ENCODE measurements at regions not wholly inside any gene's neighbourhood (a gene's known extent, or its start where the extent isn't known, plus 50 kb on each side); places are given as distances from the start of the nearest gene placed in this dataset.
A peak's percentile ranks its signal among the peaks of the same experiment; 100 is the strongest.

DNA sequence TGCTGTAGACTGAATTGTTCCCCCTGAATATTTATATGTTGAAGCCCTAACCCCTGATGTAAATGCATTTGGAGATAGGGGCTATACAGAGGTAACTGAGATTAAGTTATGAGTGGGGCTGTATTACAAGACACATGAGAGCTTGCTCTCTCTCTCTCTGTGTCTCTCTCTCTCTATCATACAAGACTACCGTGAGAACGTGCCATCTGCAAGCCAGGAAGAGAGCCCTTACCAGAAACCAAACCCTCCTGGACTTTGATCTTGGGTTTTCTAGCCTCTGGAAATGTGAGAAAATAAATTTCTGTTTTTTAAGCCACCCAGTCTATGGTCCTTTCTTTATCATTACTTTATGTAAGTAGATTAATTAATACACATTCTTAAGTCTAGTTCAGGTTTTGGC is 249.3 kb upstream of the MAN1A1 start:
- Histone ChIP-seq H3K27me3 (ENCODE audit: control insufficient read depth, extremely low read depth, insufficient read depth, low read length) (no peaks in the 10 kb centered on the region), H4K20me1 (ENCODE audit: control insufficient read depth, extremely low read depth, insufficient read depth, low read length) (no peaks in the 10 kb centered on the region), H3K36me3 (ENCODE audit: control insufficient read depth in 2 of 2, extremely low read depth in 1 of 2, insufficient read depth in 2 of 2, low read length in 2 of 2) (no peaks in the 10 kb centered on the region), H3K9me1 (ENCODE audit: control insufficient read depth, extremely low read depth, insufficient read depth, low read length) (no peaks in the 10 kb centered on the region), H3K4me1 (ENCODE audit: control insufficient read depth, extremely low read depth, insufficient read depth, low read length) (peaks cover 22% of the 10 kb centered on the region), H3K79me2 (ENCODE audit: control insufficient read depth, insufficient read depth, low read length) (no peaks in the 10 kb centered on the region), H3K27ac (ENCODE audit: control insufficient read depth, insufficient read depth, low read length) (no peak overlapping the region), H3K9ac (ENCODE audit: control insufficient read depth, extremely low read depth, insufficient read depth, low read length) (no peak overlapping the region), H3K4me3 (ENCODE audit: control insufficient read depth in 2 of 3, extremely low read depth in 1 of 3, insufficient read depth in 2 of 3, low read depth in 1 of 3, low read length in 3 of 3) (no peak overlapping the region), H3K9me3 (ENCODE audit: control insufficient read depth, low read depth, low read length) (no peaks in the 10 kb centered on the region), H2AFZ (ENCODE audit: control insufficient read depth, low read length) (no peak overlapping the region), H3K4me2 (ENCODE audit: control insufficient read depth, extremely low read depth, insufficient read depth, low read depth, low read length) (no peak overlapping the region)
- DNase-seq (ENCODE audit: low read depth, low spot score) (no peak), FAIRE-seq (no peak)
- dilution Hi-C loops (cut with MboI; ENCODE audit: extremely low pct_ligation_motif_present, low sequenced_read_pairs) = no loop called here
- no peak for TF ChIP-seq EZH2 (IDR thresholded peaks at IDR 0.05; ENCODE audit: low read length)
- TF ChIP-seq, protein P1, sequence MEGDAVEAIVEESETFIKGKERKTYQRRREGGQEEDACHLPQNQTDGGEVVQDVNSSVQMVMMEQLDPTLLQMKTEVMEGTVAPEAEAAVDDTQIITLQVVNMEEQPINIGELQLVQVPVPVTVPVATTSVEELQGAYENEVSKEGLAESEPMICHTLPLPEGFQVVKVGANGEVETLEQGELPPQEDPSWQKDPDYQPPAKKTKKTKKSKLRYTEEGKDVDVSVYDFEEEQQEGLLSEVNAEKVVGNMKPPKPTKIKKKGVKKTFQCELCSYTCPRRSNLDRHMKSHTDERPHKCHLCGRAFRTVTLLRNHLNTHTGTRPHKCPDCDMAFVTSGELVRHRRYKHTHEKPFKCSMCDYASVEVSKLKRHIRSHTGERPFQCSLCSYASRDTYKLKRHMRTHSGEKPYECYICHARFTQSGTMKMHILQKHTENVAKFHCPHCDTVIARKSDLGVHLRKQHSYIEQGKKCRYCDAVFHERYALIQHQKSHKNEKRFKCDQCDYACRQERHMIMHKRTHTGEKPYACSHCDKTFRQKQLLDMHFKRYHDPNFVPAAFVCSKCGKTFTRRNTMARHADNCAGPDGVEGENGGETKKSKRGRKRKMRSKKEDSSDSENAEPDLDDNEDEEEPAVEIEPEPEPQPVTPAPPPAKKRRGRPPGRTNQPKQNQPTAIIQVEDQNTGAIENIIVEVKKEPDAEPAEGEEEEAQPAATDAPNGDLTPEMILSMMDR (optimal IDR thresholded peaks at IDR 0.05 in 1 of 3, IDR thresholded peaks at IDR 0.05 in 1 of 3, conservative IDR thresholded peaks at IDR 0.05 in 1 of 3; ENCODE audit: extremely low read depth in 1 of 3, insufficient read depth in 2 of 3, low read length in 3 of 3) = no peak

DNA sequence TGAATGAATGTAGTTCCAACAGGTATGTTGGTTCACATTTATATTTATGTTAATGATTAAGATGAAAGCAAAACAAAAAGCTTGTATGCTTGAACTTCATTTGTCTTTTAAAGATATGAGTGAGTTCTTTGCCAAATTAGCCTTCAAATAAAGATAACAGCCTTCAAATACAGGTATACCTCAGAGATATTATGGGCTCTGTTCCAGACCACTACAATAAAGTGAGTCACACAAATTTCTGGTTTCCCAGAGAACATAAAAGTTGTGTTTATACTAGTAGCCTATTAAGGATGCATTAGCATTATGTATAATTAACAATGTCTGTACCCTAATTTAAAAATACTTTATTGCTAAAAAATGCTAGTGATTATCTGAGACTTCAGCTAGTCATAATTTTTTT is 245.3 kb upstream of the MAN1A1 start:
- DNase-seq (ENCODE audit: low read depth, low spot score) = peak; percentile 1

More for the DNA sequence above, 245.3 kb upstream of the MAN1A1 start:
- H3K9me3 ChIP-seq (ENCODE audit: control insufficient read depth, low read depth, low read length) = no peaks in the 10 kb centered on the region
- TF ChIP-seq, protein P1 (optimal IDR thresholded peaks at IDR 0.05 in 1 of 3, IDR thresholded peaks at IDR 0.05 in 1 of 3, conservative IDR thresholded peaks at IDR 0.05 in 1 of 3; ENCODE audit: extremely low read depth in 1 of 3, insufficient read depth in 2 of 3, low read length in 3 of 3) = no peak
- no peak for TF ChIP-seq EZH2 (IDR thresholded peaks at IDR 0.05; ENCODE audit: low read length)
- no peaks in the 10 kb centered on the region for H3K79me2 ChIP-seq (ENCODE audit: control insufficient read depth, insufficient read depth, low read length)
- no peaks in the 10 kb centered on the region for H4K20me1 ChIP-seq (ENCODE audit: control insufficient read depth, extremely low read depth, insufficient read depth, low read length)
- H3K4me2 ChIP-seq (ENCODE audit: control insufficient read depth, extremely low read depth, insufficient read depth, low read depth, low read length) = no peak overlapping the region
- no peaks in the 10 kb centered on the region for H3K9me1 ChIP-seq (ENCODE audit: control insufficient read depth, extremely low read depth, insufficient read depth, low read length)
- FAIRE-seq = no peak
- no peak overlapping the region for H3K27ac ChIP-seq (ENCODE audit: control insufficient read depth, insufficient read depth, low read length)
- H2AFZ ChIP-seq (ENCODE audit: control insufficient read depth, low read length) = no peak overlapping the region
- no peaks in the 10 kb centered on the region for H3K27me3 ChIP-seq (ENCODE audit: control insufficient read depth, extremely low read depth, insufficient read depth, low read length)
- no peak overlapping the region for H3K4me3 ChIP-seq (ENCODE audit: control insufficient read depth in 2 of 3, extremely low read depth in 1 of 3, insufficient read depth in 2 of 3, low read depth in 1 of 3, low read length in 3 of 3)
- dilution Hi-C loops (cut with MboI; ENCODE audit: extremely low pct_ligation_motif_present, low sequenced_read_pairs) = no loop called here
- no peak overlapping the region for H3K9ac ChIP-seq (ENCODE audit: control insufficient read depth, extremely low read depth, insufficient read depth, low read length)
- H3K4me1 ChIP-seq (ENCODE audit: control insufficient read depth, extremely low read depth, insufficient read depth, low read length) = peaks cover 12% of the 10 kb centered on the region
- no peaks in the 10 kb centered on the region for H3K36me3 ChIP-seq (ENCODE audit: control insufficient read depth in 2 of 2, extremely low read depth in 1 of 2, insufficient read depth in 2 of 2, low read length in 2 of 2)

Measured in keratinocyte (primary cell).